ENCODE measurements at regions not wholly inside any gene's neighbourhood (a gene's known extent, or its start where the extent isn't known, plus 50 kb on each side); places are given as distances from the start of the nearest gene placed in this dataset.

DNA sequence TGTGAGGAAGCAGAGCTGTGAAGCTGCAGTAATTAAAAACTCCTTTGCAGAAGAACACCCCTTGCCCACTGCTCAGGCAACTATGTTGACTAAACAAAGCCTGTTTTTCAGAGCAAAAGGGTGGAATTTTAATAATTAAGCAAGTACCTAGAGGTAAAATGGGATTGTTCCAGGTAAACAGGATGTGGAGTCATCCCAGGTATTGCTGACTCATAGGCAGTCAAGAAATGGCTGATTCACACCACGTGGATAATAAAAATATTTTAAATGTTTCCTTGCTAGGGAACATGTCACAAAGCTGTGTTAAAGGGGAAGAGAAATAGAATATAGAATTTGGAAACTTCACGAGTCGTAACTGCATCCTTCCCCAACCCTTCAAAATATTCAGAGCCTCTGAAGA lies 491.8 kb downstream of the BTBD3 start:
- in situ Hi-C loops (cut with MboI; ENCODE audit: low sequenced_read_pairs in 4 of 4) (no loop called here), intact Hi-C loops (cut with DNase I; ENCODE audit: low total_unique reads) (no loop called here)
- no peaks in the 10 kb centered on the region for H3K9me3 ChIP-seq
- TF ChIP-seq, protein P1, sequence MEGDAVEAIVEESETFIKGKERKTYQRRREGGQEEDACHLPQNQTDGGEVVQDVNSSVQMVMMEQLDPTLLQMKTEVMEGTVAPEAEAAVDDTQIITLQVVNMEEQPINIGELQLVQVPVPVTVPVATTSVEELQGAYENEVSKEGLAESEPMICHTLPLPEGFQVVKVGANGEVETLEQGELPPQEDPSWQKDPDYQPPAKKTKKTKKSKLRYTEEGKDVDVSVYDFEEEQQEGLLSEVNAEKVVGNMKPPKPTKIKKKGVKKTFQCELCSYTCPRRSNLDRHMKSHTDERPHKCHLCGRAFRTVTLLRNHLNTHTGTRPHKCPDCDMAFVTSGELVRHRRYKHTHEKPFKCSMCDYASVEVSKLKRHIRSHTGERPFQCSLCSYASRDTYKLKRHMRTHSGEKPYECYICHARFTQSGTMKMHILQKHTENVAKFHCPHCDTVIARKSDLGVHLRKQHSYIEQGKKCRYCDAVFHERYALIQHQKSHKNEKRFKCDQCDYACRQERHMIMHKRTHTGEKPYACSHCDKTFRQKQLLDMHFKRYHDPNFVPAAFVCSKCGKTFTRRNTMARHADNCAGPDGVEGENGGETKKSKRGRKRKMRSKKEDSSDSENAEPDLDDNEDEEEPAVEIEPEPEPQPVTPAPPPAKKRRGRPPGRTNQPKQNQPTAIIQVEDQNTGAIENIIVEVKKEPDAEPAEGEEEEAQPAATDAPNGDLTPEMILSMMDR (IDR thresholded peaks at IDR 0.05 in 4 of 5, conservative IDR thresholded peaks at IDR 0.05 in 1 of 5) = no peak
- TF ChIP-seq POLR2A (IDR thresholded peaks at IDR 0.05) = no peak
- H3K4me1 ChIP-seq = no peaks in the 10 kb centered on the region
- no peaks in the 10 kb centered on the region for H3K27me3 ChIP-seq
- ATAC-seq = no peak
- no peak overlapping the region for H3K27ac ChIP-seq
- no peaks in the 10 kb centered on the region for H3K36me3 ChIP-seq
- no peak overlapping the region for H3K4me3 ChIP-seq
- DNase-seq = no peak

DNA sequence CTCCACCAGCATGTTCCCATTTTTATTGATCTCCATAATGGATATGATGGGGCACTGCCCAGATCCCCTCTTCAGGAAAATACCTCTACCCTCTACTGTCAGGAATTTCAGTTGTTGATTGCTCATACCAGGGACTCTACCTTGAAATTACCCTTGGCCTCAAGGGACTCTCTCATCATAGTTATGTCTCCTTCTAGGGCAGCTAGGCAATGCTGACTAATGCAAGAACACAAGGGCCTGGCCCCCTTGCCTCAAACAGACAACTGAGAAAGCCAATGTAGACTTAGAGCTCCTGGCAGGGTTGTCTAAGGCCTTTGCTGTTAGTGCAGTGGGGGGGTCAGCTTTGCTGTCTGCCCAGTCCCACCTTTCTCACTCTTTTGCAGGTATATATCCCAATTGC lies 493.1 kb downstream of the BTBD3 start:
- H3K27ac ChIP-seq = no peak overlapping the region
- intact Hi-C loops (cut with DNase I; ENCODE audit: low total_unique reads) (no loop called here), in situ Hi-C loops (cut with MboI; ENCODE audit: low sequenced_read_pairs in 4 of 4) (no loop called here)
- no peaks in the 10 kb centered on the region for H3K36me3 ChIP-seq
- ATAC-seq = no peak
- no peak for DNase-seq
- H3K4me1 ChIP-seq = no peaks in the 10 kb centered on the region
- H3K4me3 ChIP-seq = no peak overlapping the region
- TF ChIP-seq, protein P1 (IDR thresholded peaks at IDR 0.05 in 4 of 5, conservative IDR thresholded peaks at IDR 0.05 in 1 of 5) = no peak
- TF ChIP-seq POLR2A (IDR thresholded peaks at IDR 0.05) = no peak
- no peaks in the 10 kb centered on the region for H3K9me3 ChIP-seq
- H3K27me3 ChIP-seq = no peaks in the 10 kb centered on the region

DNA sequence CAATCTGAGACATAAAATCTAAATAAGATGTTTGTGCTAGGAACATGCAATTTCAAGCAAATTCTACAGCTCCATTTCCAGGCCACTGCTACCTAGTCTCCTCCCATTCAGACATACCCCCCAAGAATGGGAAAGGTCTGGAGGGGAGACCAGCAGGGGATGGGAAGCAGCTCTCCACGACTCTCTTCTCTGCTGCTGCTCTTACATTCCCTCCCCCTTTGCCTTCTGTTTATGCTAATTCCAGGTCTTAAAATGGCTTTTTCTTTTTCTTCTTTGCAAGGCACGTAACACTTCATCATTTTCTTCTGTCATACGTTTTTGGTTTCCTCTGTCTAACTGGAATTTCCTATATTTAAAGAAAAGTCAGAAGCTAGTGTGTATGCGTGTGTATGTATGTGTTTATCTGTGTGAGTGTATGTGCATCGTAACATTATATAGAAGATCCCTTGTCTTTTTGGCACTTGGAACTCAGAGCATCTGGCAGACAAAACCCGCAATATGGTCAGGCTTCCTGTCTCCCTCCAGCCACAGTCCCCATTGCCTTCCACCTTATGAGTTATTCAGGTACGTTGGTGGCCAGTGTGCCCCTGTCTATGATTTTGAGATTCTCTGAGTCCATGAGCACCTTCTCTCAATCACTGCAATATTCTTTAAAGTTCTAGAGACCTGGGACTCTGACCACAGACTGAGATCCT lies 493.7 kb downstream of the BTBD3 start:
- no peaks in the 10 kb centered on the region for H3K4me1 ChIP-seq
- no peaks in the 10 kb centered on the region for H3K27me3 ChIP-seq
- H3K27ac ChIP-seq = no peak overlapping the region
- in situ Hi-C loops (cut with MboI; ENCODE audit: low sequenced_read_pairs in 4 of 4) (no loop called here), intact Hi-C loops (cut with DNase I; ENCODE audit: low total_unique reads) (no loop called here)
- no peaks in the 10 kb centered on the region for H3K36me3 ChIP-seq
- TF ChIP-seq, protein P1 (IDR thresholded peaks at IDR 0.05 in 4 of 5, conservative IDR thresholded peaks at IDR 0.05 in 1 of 5) = no peak
- no peak for TF ChIP-seq POLR2A (IDR thresholded peaks at IDR 0.05)
- no peak overlapping the region for H3K4me3 ChIP-seq
- no peak for DNase-seq
- ATAC-seq = no peak
- H3K9me3 ChIP-seq = no peaks in the 10 kb centered on the region

DNA sequence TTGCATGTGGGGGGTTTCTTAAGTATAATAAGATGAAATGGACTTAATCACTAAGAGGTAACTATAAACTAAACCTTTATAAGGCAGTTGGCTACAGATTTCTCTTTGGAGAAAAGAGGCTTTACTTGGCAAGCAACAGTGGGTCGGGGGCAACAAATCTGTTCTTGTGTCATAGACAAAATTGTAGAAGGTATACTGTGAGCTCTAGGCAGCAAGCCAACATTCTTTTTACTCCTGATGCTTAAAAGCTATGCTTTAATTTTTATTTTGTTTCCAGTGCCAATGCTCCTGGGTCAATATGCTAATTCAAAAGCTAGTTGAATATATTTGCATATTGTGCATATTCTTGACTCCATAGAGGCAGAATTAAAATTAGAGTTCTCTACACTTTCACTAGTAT lies 495.4 kb downstream of the BTBD3 start:
- H3K36me3 ChIP-seq = no peaks in the 10 kb centered on the region
- H3K9me3 ChIP-seq = no peaks in the 10 kb centered on the region
- H3K4me3 ChIP-seq = no peak overlapping the region
- H3K4me1 ChIP-seq = no peaks in the 10 kb centered on the region
- no peak overlapping the region for H3K27ac ChIP-seq
- in situ Hi-C loops (cut with MboI; ENCODE audit: low sequenced_read_pairs in 4 of 4) = no loop called here
- TF ChIP-seq, protein P1 (IDR thresholded peaks at IDR 0.05 in 4 of 5, conservative IDR thresholded peaks at IDR 0.05 in 1 of 5) = no peak
- no peak for TF ChIP-seq POLR2A (IDR thresholded peaks at IDR 0.05)
- intact Hi-C loops (cut with DNase I; ENCODE audit: low total_unique reads) = no loop called here
- ATAC-seq = no peak
- H3K27me3 ChIP-seq = no peaks in the 10 kb centered on the region
- DNase-seq = no peak
